ENCODE measurements at regions not wholly inside any gene's neighbourhood (a gene's known extent, or its start where the extent isn't known, plus 50 kb on each side); places are given as distances from the start of the nearest gene placed in this dataset.

DNA sequence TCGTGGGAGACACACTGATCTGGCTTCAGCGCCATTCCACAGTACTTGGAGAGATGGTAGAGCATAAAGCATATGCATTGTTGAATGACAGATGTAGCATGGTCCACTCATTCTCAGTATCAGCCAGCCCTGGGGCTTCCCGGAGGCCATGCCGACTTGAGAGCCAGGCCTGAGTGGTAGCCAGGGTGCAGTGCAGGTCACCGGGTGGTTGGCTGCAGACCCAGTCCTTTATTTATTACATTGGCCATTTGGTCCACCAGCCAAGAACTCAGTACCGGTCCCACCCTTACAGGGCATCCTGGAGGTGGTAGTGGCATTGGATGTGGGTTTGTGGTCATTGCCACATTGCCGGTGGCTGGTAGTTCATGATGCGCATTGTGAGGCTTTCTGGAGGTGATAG, 121.6 kb upstream of the RTL1 start:
- no peak for DNase-seq (ENCODE audit: low read depth, low spot score)
- TF ChIP-seq, protein P1, sequence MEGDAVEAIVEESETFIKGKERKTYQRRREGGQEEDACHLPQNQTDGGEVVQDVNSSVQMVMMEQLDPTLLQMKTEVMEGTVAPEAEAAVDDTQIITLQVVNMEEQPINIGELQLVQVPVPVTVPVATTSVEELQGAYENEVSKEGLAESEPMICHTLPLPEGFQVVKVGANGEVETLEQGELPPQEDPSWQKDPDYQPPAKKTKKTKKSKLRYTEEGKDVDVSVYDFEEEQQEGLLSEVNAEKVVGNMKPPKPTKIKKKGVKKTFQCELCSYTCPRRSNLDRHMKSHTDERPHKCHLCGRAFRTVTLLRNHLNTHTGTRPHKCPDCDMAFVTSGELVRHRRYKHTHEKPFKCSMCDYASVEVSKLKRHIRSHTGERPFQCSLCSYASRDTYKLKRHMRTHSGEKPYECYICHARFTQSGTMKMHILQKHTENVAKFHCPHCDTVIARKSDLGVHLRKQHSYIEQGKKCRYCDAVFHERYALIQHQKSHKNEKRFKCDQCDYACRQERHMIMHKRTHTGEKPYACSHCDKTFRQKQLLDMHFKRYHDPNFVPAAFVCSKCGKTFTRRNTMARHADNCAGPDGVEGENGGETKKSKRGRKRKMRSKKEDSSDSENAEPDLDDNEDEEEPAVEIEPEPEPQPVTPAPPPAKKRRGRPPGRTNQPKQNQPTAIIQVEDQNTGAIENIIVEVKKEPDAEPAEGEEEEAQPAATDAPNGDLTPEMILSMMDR (IDR thresholded peaks at IDR 0.05; ENCODE audit: low read depth, low read length) = no peak
- no peak overlapping the region for H3K4me3 ChIP-seq (ENCODE audit: low read depth, low read length)
- in situ Hi-C loops (cut with HindIII; ENCODE audit: low sequenced_read_pairs) = no loop called here

DNA sequence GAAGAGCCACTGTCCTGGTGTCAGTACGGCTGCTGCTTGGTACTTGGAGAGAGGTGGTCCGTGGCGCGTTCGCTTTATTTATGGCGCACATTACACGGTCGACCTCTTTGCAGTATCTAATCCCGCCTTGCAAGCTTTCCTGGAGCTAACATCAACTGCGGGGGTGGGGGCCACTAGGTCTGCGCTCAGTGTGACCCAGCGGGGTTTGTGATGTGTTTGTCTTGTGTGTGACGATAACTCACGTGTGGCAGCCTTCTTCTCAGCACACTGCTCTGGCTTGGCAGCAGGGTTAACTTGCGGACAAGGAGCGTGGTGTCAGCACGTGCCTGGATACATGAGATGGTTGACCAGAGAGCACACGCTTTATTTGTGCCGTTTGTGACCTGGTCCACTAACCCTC, 122.2 kb upstream of the RTL1 start:
- no peak for DNase-seq (ENCODE audit: low read depth, low spot score)
- in situ Hi-C loops (cut with HindIII; ENCODE audit: low sequenced_read_pairs) = no loop called here
- H3K4me3 ChIP-seq (ENCODE audit: low read depth, low read length) = no peak overlapping the region
- TF ChIP-seq, protein P1 (IDR thresholded peaks at IDR 0.05; ENCODE audit: low read depth, low read length) = no peak

DNA sequence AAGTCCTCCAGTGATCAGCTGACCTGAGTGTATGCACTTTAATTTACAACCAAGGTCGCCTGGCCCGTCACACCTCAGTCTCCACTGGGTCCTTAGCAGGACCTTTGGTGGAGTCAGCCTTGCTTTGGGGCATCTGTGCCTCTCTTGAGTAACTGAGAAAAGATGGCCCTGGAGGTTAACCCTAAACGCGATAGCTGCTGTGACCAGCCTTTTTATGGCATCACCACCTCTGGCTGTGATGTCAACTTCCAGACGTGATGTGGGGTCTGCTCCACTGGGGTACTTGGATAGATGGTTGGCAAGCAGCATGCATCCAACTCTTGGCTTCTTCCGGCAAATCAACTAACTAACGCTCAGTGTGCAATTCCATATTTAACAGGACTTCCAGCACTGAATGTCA, 122.8 kb upstream of the RTL1 start:
- in situ Hi-C loops (cut with HindIII; ENCODE audit: low sequenced_read_pairs) = no loop called here
- no peak for DNase-seq (ENCODE audit: low read depth, low spot score)
- TF ChIP-seq, protein P1 (IDR thresholded peaks at IDR 0.05; ENCODE audit: low read depth, low read length) = no peak
- no peak overlapping the region for H3K4me3 ChIP-seq (ENCODE audit: low read depth, low read length)

DNA sequence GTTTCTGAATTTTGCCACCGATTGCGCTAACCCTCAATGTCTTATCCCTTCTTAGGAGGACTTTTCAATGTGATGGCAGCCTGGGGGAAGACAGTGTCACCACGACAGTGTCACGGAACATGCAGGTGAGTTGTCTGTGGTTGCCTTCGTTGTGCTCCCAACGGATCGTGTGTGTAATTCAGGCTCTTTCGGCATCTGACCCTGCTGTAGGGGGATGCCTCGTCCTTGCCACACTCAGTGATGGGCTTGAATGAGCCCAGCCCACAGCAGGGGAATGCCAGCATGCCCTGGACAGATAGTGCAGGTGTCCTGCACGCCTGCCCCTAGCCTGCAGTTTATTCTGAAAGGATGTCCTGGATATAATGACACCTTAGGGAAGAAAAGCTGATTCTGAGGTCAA, 123.8 kb upstream of the RTL1 start:
- TF ChIP-seq, protein P1 (IDR thresholded peaks at IDR 0.05; ENCODE audit: low read depth, low read length) = no peak
- in situ Hi-C loops (cut with HindIII; ENCODE audit: low sequenced_read_pairs) = no loop called here
- DNase-seq (ENCODE audit: low read depth, low spot score) = no peak
- no peak overlapping the region for H3K4me3 ChIP-seq (ENCODE audit: low read depth, low read length)

DNA sequence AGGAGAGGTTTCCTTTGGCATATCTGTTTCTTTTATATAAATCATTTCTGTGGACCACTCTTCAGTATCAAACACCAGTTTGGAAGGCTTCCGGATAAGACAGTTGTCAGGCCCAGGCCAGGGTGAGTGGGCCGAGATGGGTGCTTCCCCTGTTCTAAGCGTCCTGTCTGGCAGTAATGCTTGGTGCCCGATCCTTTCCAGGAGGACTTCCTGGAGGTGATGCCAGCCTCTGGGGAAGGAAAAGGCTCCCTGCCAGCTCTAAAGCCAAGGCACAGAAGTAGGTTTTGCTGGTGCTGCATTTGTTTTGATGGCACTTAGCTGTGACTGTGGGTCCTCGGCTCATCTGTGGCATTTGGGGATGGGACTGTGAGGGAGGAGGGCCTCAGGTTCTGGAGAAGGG, 124.4 kb upstream of the RTL1 start:
- DNase-seq (ENCODE audit: low read depth, low spot score) = no peak
- in situ Hi-C loops (cut with HindIII; ENCODE audit: low sequenced_read_pairs) = no loop called here
- TF ChIP-seq, protein P1 (IDR thresholded peaks at IDR 0.05; ENCODE audit: low read depth, low read length) = no peak
- H3K4me3 ChIP-seq (ENCODE audit: low read depth, low read length) = no peak overlapping the region

DNA sequence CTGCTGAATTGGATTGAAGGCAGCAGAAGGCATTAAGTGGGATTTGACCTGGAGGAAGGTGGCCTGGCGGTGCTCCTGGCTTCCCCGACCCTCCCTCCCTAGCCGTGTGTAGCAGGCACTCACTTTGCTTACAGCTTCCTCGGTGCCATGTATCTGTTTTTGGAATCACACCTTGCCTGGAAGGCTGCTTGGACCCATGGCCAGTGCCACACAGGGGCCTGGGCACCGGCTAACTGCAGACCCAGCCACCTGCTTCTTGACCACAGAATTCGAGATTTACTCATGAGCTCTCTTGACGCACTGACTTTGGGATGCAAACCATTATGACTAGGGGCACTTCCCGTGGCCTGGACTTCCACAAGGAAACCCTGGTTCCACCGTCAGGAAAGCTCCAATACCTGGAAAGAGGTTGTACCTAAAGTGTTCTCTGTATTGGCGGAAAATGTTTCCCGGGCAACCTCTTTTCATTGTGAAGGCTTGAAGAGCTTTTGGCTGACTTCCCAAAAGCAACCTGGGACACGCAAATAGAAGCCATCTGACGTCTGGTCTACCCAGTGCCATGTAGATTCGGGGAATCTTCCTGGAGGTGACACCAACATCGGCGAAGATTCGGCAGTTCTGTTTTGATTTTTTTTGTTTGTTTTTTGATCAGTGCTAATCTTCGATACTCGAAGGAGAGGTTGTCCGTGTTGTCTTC, 125.6 kb upstream of the RTL1 start:
- in situ Hi-C loops (cut with HindIII; ENCODE audit: low sequenced_read_pairs) = no loop called here

More for the DNA sequence above, 125.6 kb upstream of the RTL1 start:
- no peak overlapping the region for H3K4me3 ChIP-seq (ENCODE audit: low read depth, low read length)
- TF ChIP-seq, protein P1 (IDR thresholded peaks at IDR 0.05; ENCODE audit: low read depth, low read length) = no peak
- DNase-seq (ENCODE audit: low read depth, low spot score) = no peak

All from astrocyte of the spinal cord (primary cell).